GM08714 (cell line): ENCODE measurements at regions not wholly inside any gene's neighbourhood (a gene's known extent, or its start where the extent isn't known, plus 50 kb on each side); places are given as distances from the start of the nearest gene placed in this dataset.

ENCODE experiments used
- H3K4me3 ChIP-seq: fragments of 200-500 bp; sonication (Bioruptor generic); 2 replicates; pipeline ENCODE4 v1.5.1; 2014; ENCODE audit warnings: mild to moderate bottlenecking, low read length, inconsistent platforms
- ZNF274 ChIP-seq: IDR thresholded peaks from 2 replicates; pipeline ENCODE4 v1.6.1; 2012; ENCODE audit warnings: mild to moderate bottlenecking, low read depth, low read length

DNA sequence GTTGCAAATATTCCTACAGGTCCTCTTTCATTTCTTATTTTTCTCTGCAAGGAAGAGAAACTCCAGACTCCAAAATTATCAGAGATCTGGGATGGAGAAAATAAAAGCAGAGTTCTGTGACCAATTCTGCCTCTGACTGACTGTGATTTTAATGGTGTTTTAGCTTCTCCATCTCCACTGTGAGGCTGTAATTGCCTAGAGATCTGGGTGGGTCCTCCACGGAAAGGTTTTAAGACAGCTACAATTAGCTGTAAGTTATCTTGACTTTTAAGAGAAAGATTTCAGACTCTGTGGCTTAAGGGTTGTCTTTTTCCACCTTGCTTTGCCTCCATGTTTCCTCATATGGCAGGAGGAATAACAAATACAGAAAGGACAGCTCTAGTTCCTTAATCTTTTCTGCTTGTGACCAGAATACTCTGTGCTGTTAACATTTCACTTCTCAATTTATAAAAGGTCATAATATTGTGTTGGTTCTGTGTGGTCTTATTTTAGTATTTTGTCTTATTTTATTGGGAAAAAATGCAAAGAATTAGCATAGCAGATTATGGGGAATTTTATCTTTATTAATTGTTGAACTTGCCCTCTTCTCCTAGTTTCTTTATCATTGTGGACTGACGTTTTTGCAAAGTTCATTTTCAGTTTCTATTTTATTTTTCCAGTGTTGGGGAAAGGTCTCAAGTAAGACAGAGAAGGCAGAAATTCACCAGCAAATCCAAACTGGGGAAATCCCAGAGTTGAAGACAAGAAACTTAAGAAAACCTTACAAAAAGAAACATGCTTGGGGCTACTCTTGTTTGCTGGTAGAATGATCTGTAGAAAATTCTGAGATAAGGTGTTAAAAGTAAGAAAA is 157.9 kb downstream of the RAP2B start:
- H3K4me3 ChIP-seq: no peak overlapping the region
- TF ChIP-seq ZNF274: no peak

DNA sequence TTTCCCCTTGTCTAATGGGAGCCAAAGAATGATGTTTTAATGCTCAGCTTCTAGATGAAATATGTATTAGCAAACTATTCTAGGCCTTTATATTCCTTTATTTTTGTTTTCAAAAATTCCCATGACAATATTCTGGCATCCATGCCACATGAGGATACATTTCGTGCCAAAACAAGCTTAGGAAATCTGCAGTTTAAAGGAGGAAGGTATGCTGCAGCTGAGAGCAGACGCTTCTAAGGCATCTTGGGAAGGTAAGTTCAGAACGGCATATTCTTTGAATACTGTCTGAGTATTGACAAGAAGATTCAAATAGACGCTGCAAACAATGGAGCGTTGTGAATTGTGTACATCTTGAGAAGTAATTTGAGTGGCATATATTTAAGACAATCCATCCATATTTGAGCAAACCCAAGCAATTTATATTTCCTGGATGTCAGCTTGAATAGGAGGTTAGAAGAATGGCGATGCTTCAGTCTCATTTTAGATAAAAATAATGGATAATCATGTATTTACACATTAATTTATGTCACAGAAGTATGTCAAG is 158.6 kb downstream of the RAP2B start:
- no peak for TF ChIP-seq ZNF274
- no peak overlapping the region for H3K4me3 ChIP-seq

DNA sequence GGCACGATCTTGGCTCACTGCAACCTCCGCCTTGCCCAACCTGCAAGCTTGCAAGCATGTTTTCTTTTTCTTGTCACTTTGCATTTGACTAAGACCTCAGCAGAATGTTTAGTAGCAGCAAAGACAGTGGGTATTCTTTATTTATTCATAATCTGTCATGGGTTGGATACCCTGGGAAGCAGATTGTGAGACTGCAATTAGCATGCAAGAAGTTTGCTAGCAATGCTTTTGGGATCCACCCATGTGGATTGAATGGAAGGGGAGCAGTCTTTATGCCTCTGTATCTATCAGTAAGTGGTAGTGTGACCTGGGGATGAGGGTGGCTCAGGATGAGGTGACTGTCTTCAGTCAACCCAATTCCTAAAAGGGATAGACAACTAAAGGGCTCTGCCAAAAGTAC is 166.7 kb downstream of the RAP2B start:
- TF ChIP-seq ZNF274: no peak
- H3K4me3 ChIP-seq: no peak overlapping the region

DNA sequence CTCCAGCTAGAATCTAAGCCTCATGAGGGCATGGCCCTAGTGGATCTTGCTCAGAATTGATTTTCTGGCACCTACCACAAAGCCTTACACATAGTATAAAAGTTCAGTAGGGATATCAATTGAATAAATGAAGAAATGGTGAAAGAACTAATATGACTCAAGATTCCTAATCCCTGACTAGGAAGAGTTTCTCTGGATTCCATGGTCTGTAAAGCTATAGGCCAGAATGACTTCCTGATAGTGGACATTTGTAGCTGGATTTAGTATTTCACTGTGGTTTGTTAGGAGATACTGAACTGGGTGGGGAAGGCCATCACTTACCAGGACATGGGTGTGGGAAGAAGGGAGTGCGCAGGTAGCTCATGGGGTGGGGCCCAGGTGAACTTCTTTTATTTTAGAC is 168.9 kb downstream of the RAP2B start:
- TF ChIP-seq ZNF274: no peak
- H3K4me3 ChIP-seq: no peak overlapping the region

DNA sequence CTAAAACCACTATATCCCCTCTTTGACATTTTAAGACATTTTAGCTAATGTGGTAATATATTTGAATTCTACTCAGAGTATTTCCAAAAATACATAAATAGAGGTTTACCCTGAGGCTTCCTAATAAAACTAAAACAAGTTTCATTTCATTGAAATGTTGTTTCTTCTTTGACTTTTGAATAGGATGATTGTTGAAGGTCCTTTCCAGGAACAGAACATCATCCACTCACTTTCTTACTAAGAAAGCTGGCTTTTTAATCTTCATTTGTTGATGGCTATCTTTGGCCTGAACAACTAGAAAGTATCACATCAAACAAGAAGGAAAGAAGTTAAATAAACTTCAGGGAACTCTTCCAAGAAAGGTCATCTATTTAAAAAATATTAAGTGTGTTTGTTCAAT is 169.7 kb downstream of the RAP2B start:
- TF ChIP-seq ZNF274: no peak

DNA sequence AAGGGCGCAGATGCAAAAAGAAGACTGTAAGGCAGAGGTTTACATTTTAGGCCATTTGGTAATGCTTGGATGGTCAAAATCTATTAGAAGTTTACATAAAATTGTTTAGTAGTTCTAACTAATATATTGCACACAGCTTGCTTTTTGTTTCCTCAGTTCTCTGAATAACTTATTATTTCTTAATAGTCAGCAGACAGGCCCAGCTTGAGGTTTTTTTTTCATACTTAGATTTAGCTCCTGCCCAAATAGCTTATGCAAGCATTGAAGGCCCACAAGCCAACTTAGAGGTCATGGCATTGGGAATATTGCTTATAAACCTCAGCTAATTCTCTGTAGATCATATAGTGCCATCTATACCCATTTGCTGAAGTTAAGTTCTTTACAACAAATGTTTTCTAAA is 172.5 kb downstream of the RAP2B start:
- TF ChIP-seq ZNF274: no peak
- no peak overlapping the region for H3K4me3 ChIP-seq

More for the DNA sequence above, 169.7 kb downstream of the RAP2B start:
- H3K4me3 ChIP-seq: no peak overlapping the region

DNA sequence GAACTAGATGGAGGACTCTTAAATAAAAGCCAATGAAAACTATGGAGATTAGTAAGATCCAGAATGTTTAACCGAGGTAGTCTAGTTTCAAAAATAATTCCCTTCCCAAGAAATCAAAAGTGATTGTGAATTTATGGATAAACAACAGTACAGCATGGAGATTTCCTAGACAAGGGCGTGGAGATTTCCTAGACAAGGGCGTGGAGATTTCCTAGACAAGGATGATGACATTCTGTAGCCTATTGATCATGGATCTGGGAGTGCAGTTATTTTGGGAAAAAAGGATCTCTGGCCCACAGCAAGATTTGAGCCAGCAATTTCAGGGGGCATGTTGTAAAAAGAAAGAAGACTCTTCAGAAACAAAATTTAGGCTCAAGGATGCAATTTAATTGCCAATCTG is 175.3 kb downstream of the RAP2B start:
- TF ChIP-seq ZNF274: no peak
- no peak overlapping the region for H3K4me3 ChIP-seq

DNA sequence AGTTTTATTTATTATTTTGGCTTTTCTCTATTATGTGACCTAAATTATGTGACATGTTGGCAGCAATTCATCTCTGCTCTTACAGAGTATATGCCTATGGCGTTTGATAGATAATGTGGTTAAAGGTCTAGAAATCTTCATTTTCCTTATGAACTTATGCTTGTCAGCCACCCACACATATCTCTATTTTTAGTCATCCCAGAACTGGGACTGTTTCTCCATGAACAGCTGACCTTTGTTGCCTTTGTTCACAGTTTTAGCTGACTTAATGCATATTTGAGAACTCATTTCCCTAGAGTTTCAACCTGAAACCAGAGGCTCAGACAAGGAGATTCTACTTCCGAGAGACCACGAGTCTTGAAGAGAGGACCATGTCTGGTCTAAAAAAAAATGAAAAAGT is 176.5 kb downstream of the RAP2B start:
- no peak for TF ChIP-seq ZNF274
- no peak overlapping the region for H3K4me3 ChIP-seq

DNA sequence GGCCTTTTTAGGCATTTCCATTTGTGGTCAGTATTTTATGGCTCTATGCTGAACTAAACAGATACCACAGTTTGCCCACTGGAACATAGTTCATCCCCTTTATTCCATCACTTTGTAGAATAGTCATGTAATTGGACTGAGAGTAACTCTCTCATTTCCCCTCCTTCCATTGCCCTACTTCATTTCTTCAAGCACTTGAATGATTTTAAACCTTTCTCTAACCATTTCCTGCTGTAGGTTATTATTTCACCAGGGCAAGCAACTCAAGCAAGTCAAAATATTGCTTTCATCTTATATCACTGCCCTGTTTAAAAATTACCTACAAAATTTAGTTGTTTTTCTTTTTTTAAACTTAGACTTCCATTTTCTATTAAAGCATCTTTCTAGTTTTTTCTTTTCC is 177.0 kb downstream of the RAP2B start:
- H3K4me3 ChIP-seq: no peak overlapping the region

DNA sequence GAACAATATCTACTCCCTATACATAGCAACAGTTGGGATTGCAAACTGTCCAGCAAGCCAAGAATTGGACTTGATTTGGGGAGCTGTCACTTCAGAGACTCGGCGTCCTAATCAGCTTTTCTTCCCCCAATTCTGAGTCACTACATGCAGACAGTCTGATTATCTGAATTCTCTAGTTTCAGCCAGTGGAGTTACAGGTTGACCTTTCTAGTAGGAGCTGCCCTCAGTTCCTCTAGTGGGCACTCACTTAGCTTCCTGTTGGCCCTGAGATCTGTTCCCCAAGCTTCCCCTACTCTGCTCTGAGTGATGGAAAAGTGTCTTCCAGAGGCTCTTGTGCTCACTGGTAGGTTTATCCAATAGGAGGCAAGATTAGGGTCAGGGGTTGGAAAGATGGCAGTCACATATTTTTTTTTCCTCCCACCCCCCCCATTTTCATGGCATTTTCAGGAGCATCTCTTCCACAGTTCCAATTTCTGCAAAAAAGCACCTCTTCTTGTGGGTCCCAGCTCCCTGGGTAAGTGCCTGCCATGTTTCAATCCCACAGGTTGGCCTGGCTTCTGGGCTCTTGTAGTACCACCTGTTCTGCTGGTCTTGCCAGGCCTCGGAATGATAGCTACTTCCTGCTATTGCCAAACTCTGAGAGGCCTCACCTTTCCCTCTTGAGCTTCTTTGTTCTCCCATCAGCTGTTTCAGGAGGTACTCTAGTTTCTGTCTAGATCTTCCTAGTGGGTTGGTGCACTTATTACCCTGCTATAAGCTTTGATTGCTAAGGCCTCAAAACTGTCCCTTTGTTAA is 182.2 kb downstream of the RAP2B start:
- no peak for TF ChIP-seq ZNF274
- no peak overlapping the region for H3K4me3 ChIP-seq

More for the DNA sequence above, 177.0 kb downstream of the RAP2B start:
- TF ChIP-seq ZNF274: no peak

DNA sequence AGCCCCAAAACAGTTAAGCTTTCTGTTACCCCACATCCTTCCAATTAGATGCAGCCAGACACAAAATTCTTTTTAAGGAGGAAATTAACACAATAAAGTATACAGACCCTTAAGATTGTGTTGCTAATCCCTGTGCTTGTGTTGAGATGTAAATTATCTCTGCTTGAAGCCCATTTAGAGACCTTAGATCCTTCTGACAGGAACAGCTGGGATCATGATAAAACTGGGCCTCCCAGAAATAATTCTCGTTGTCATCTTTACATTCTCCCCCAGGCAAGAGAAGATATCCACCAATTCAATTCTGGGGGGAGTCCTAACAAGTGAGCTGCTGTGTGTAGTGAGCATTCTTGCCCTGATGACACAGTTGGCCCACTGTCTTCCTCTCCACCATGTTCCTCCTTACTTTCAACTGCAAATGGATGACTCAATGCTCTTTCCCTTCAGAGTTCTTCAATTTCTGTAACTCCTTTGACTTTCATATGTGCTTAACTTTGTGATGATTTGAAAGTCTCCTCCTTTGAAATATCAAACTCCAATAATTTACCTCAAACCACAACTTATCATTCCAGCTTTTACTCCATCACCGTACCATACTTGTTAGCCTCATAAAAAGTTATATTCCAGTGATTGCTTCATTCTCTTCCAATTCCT is 186.6 kb downstream of the RAP2B start:
- TF ChIP-seq ZNF274: no peak
- no peak overlapping the region for H3K4me3 ChIP-seq

DNA sequence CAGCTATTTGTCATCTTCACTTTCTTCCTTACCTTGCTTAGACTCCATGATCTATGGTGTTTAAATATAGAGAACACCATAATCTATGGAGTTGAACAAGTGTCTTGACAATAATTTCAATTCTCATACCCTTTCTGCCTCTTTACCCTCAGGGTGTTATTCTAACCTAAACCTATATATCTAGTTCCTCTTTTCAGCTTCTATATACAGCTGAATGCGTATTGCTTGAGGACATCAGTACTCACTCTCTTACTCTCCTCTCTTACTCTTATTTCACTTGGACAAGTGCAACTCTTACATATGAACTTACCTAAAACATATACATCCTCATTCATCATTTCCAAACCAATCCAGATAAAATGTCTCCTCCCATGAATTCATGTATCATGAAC is 187.1 kb downstream of the RAP2B start:
- no peak overlapping the region for H3K4me3 ChIP-seq
- TF ChIP-seq ZNF274: no peak

DNA sequence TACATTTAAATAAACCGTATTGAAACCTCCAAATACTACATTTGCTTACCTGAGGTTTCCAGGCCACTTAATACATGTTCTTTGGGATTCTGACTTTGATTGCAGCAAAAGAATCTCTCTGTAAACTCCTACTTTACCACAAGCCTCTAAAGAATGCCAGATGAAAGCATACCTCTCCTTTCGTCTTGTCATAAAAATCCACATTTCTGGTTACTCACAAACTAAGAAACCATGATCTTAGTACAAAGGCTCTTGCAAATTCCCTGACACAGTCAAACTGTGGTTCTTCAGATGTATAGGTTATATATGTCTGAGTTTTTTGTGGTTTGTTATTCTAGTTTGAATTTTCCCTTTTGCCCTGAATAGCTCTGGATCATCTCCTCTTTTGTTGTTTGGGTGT is 188.4 kb downstream of the RAP2B start:
- H3K4me3 ChIP-seq: no peak overlapping the region
- no peak for TF ChIP-seq ZNF274

DNA sequence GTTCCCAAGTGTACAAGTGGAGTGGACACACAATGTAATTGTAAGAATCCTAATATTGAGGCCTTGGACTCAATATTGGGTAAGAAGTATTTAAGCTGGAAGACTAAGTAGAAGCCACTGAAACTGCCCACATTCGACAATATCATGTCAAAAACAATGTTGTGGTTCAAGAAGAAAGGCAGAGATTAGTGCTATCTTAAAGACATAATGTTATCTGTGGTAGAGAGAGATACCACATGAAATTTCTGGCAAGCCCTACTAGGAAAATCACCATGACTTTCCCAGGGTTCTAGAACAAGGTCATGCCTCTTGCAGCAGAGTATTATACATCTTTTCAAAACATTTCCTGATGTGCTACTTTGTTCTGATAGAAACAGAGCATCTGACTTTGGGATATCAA is 192.6 kb downstream of the RAP2B start:
- no peak overlapping the region for H3K4me3 ChIP-seq
- no peak for TF ChIP-seq ZNF274

DNA sequence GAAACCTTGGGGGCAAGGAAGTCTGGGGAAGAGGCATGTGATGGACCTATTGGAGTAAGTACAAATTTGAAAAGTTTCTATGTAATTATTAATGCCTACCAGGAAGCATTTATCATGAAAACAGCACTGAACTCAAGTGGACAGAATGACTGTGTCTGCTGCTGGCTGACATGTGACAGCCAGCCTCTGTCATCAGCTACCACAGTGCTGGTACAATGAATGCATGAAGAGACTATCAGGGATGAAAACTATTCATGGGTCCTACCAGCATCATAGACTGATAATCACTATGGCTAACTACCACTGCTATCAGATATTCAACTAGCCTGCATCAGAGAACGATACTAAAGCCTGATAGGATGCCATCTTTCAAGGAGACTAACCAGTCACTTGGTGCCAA is 193.5 kb downstream of the RAP2B start:
- TF ChIP-seq ZNF274: no peak

DNA sequence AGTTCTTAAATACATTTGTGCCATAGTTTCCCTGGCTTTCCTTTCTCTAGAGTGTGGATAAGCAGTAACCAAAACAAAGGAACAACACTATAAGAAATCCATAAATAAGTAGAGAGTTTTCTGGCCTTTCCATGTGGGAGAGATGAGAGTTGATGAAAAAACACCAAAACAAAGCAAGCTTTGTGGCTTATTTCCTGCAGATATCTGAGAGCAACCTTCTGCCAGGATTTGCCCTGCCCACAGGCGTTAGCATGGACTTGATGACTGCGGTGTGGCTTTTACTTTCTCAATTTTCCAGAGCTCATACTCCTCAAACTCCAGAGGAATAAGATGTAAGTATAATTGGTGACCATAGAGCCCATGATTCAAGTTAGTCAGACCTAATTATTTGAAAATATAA is 194.9 kb downstream of the RAP2B start:
- H3K4me3 ChIP-seq: no peak overlapping the region
- TF ChIP-seq ZNF274: no peak

More for the DNA sequence above, 193.5 kb downstream of the RAP2B start:
- H3K4me3 ChIP-seq: no peak overlapping the region
